Activated CD8-positive, alpha-beta T cell treated with anti-CD3 and anti-CD28 coated beads for 36 hours (primary cell): ENCODE measurements at regions not wholly inside any gene's neighbourhood (a gene's known extent, or its start where the extent isn't known, plus 50 kb on each side); places are given as distances from the start of the nearest gene placed in this dataset.
"Not testable (repeated sequence)": the region's sequence is repeated elsewhere in the genome, so short reads cannot be mapped to it uniquely, and the experiment has no call there.

Experiments used
- ATAC-seq: fragments of 200-7000 bp; cut with Tn5 transposase; one replicate; pipeline ENCODE4 v1.10.0; 2021; ENCODE audit warnings: mild to moderate bottlenecking, moderate library complexity
- CTCF ChIA-PET: fragments of 350-600 bp; sonication (Branson Sonifier 250); formaldehyde crosslinking; loops from one replicate; lab custom pipeline; 2021; ENCODE audit warnings: antibody characterized with exemption; lab: Charles Lee
- POLR2A ChIA-PET: fragments of 350-600 bp; sonication (Branson Sonifier 250); formaldehyde crosslinking; loops from one replicate; lab custom pipeline; 2021; ENCODE audit warnings: antibody characterized with exemption; lab: Charles Lee
- DNase-seq: peaks from one replicate; pipeline ENCODE4 v3.0.0-alpha.2; 2020
- H3K27ac Mint-ChIP-seq: one replicate; pipeline ENCODE4 v1.8.0; 2021; ENCODE audit warnings: mild to moderate bottlenecking, mixed read lengths
- H3K27me3 Mint-ChIP-seq: one replicate; pipeline ENCODE4 v1.8.0; 2021; ENCODE audit warnings: mixed read lengths
- H3K36me3 Mint-ChIP-seq: one replicate; pipeline ENCODE4 v1.8.0; 2021; ENCODE audit warnings: low read depth, mixed read lengths
- H3K4me1 Mint-ChIP-seq: one replicate; pipeline ENCODE4 v1.8.0; 2021; ENCODE audit warnings: low read depth, mixed read lengths
- H3K4me3 Mint-ChIP-seq: one replicate; pipeline ENCODE4 v1.8.0; 2021; ENCODE audit warnings: mild to moderate bottlenecking, moderate library complexity, mixed read lengths
- H3K9me3 Mint-ChIP-seq: one replicate; pipeline ENCODE4 v1.8.0; 2021; ENCODE audit warnings: mixed read lengths
- CTCF ChIP-seq: fragments of 200-600 bp; IDR thresholded peaks from one replicate; pipeline ENCODE4 v1.8.0; 2022; ENCODE audit warnings: antibody characterized with exemption, mild to moderate bottlenecking
- intact Hi-C: fragments of 100-400 bp; cut with micrococcal nuclease; formaldehyde crosslinking; loops from one replicate; pipeline ENCODE4 v1.10.0; 2022

DNA sequence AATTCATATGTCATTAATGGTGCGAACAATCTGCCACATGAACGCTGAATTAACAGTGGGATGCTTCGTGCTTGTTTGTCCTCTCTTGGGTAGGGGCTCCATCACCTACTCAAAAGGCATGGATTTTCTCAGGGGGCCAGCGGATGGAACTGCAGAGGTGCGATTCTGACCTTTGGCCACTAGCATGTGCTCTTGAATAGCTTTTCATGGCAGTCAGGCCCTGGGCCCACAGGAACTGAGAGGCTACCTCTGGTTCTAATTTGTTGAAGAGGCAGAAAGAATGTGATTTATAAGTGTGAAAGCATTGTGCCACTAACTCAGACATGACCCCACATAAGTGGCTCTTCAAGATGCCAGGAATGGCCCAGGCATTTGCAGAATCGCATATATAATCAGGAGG lies 283.2 kb downstream of the INSIG2 start:
- no peaks in the 10 kb centered on the region for H3K9me3 Mint-ChIP-seq
- intact Hi-C loops = no loop called here
- CTCF ChIA-PET = no interaction called here
- no peaks in the 10 kb centered on the region for H3K36me3 Mint-ChIP-seq
- DNase-seq (peak; percentile 13), ATAC-seq (no peak)
- H3K4me3 Mint-ChIP-seq = no peak overlapping the region
- POLR2A ChIA-PET = no interaction called here
- H3K4me1 Mint-ChIP-seq = no peaks in the 10 kb centered on the region
- H3K27ac Mint-ChIP-seq = no peak overlapping the region
- H3K27me3 Mint-ChIP-seq = peaks cover 15% of the 10 kb centered on the region
- TF ChIP-seq CTCF = peak; percentile 24

GRCh38 chr2:118369521-118369920 lies 281.2 kb downstream of the INSIG2 start:
- H3K4me3 Mint-ChIP-seq, H3K9me3 Mint-ChIP-seq, intact Hi-C loops, H3K27ac Mint-ChIP-seq, POLR2A ChIA-PET, CTCF ChIA-PET, ATAC-seq, DNase-seq, H3K4me1 Mint-ChIP-seq, H3K36me3 Mint-ChIP-seq: not testable (repeated sequence)
- H3K27me3 Mint-ChIP-seq = peaks cover 17% of the 10 kb centered on the region

GRCh38 chr2:118363604-118364003 lies 275.3 kb downstream of the INSIG2 start:
- intact Hi-C loops = no loop called here
- ATAC-seq (no peak), DNase-seq (no peak)
- Mint-ChIP-seq H3K27ac (no peak overlapping the region), H3K4me3 (no peak overlapping the region), H3K9me3 (peaks cover 2% of the 10 kb centered on the region), H3K36me3 (no peaks in the 10 kb centered on the region), H3K27me3 (peaks cover 19% of the 10 kb centered on the region), H3K4me1 (no peaks in the 10 kb centered on the region)
- POLR2A ChIA-PET = no interaction called here
- CTCF ChIA-PET = no interaction called here
- no peak for TF ChIP-seq CTCF

- Mint-ChIP-seq H3K36me3 (no peaks in the 10 kb centered on the region), H3K4me3 (no peak overlapping the region), H3K27ac (no peak overlapping the region), H3K4me1 (no peaks in the 10 kb centered on the region), H3K9me3 (peaks cover 1% of the 10 kb centered on the region), H3K27me3 (peaks cover 14% of the 10 kb centered on the region)
- POLR2A ChIA-PET = interaction anchor here (0.6 kb wide), 1 partner anchor 272 kb away, joined by 3 read pairs; no protein-coding TSS in a partner anchor
- TF ChIP-seq CTCF = no peak
- intact Hi-C loops = no loop called here
- CTCF ChIA-PET = no interaction called here
- no peak for ATAC-seq
- no peak for DNase-seq
Measured at GRCh38 chr2:118356051-118356450, 267.8 kb downstream of the INSIG2 start.

DNA sequence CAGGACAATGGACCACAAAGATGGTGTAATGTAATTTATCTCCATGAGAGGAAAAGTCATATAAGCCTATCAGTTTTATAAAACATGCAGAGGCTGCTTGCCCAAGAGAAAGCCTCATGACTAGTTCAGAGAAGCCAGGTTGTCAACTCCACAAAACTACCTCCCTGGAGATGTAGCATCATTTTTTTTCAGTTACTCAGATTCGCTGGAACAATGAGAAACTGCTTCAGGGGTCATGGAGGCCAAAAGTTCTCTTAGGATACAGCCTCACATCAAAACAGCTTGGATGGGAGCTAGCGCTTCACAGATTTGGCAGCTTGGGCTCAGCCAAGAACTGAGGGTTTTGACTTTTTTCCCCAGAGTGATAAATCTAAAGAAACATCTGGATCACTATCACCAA lies 263.5 kb downstream of the INSIG2 start:
- CTCF ChIA-PET = no interaction called here
- ATAC-seq = no peak
- Mint-ChIP-seq H3K4me3 (no peak overlapping the region), H3K27ac (no peak overlapping the region), H3K36me3 (no peaks in the 10 kb centered on the region), H3K27me3 (peaks cover 15% of the 10 kb centered on the region), H3K9me3 (no peaks in the 10 kb centered on the region), H3K4me1 (no peaks in the 10 kb centered on the region)
- no peak for DNase-seq
- POLR2A ChIA-PET = no interaction called here
- intact Hi-C loops = no loop called here
- no peak for TF ChIP-seq CTCF

DNA sequence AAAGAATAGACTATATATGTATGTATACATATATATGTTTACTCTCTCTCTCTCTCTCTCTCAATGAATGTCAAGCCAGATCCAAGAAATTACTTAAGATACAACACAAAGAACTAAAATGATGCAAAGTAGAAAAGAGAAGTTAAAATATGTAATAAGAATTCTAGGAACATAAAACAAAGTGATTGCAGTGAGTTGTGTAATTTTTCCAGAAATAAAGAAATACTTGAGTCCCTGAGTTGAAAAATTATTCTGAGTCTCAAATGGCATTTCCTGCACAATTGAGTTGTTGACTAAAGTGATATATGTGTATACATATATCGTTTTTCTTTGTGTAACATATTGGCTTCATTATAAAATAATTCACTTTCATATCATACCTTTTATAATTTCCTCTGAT lies 262.4 kb downstream of the INSIG2 start:
- ChIA-PET CTCF (no interaction called here), POLR2A (no interaction called here)
- Mint-ChIP-seq H3K27ac (no peak overlapping the region), H3K4me1 (no peaks in the 10 kb centered on the region), H3K36me3 (no peaks in the 10 kb centered on the region), H3K9me3 (no peaks in the 10 kb centered on the region), H3K4me3 (no peak overlapping the region), H3K27me3 (peaks cover 15% of the 10 kb centered on the region)
- no peak for ATAC-seq
- no peak for DNase-seq
- no peak for TF ChIP-seq CTCF
- intact Hi-C loops = no loop called here
